RWPE2 (cell line): ENCODE measurements at regions not wholly inside any gene's neighbourhood (a gene's known extent, or its start where the extent isn't known, plus 50 kb on each side); places are given as distances from the start of the nearest gene placed in this dataset.
A peak's percentile ranks its signal among the peaks of the same experiment; 100 is the strongest.

Experiments used
- ATAC-seq: fragments of 200-7000 bp; cut with Tn5 transposase; 3 replicates; pipeline ENCODE4 v1.9.1; 2021; ENCODE audit warnings: low read depth
- DNase-seq: peaks from one replicate; pipeline ENCODE4 v3.0.0-alpha.2; 2020; ENCODE audit warnings: low spot score
- H3K27ac ChIP-seq: fragments of 450-650 bp; 2 replicates; pipeline ENCODE4 v1.5.1; 2017; ENCODE audit warnings: mild to moderate bottlenecking; ENCODE audit not compliant: poor library complexity, severe bottlenecking
- H3K27me3 ChIP-seq: fragments of 250-450 bp; sonication (Bioruptor Pico); 2 replicates; pipeline ENCODE4 v1.5.1; 2021; ENCODE audit warnings: mild to moderate bottlenecking, moderate library complexity; ENCODE audit not compliant: insufficient read depth, poor library complexity, severe bottlenecking
- H3K36me3 ChIP-seq: fragments of 250-450 bp; sonication (Bioruptor Pico); 2 replicates; pipeline ENCODE4 v1.5.1; 2020; ENCODE audit warnings: low read depth, mild to moderate bottlenecking, moderate library complexity
- H3K4me1 ChIP-seq: fragments of 250-450 bp; sonication (Bioruptor Pico); 2 replicates; pipeline ENCODE4 v1.5.1; 2021; ENCODE audit warnings: mild to moderate bottlenecking, moderate library complexity; ENCODE audit not compliant: insufficient read depth, poor library complexity, severe bottlenecking
- H3K4me3 ChIP-seq: fragments of 250-450 bp; sonication (Bioruptor Pico); 2 replicates; pipeline ENCODE4 v1.5.1; 2021; ENCODE audit warnings: mild to moderate bottlenecking, moderate library complexity; ENCODE audit not compliant: severe bottlenecking
- H3K9me3 ChIP-seq: fragments of 250-450 bp; sonication (Bioruptor Pico); 2 replicates; pipeline ENCODE4 v1.5.1; 2021; ENCODE audit warnings: mild to moderate bottlenecking, moderate library complexity; ENCODE audit not compliant: severe bottlenecking
- TF ChIP-seq, protein P1 (sequence below): fragments of 450-650 bp; IDR thresholded peaks from one replicate; pipeline ENCODE4 v1.5.1; 2017; ENCODE audit warnings: mild to moderate bottlenecking, moderate library complexity; ENCODE audit not compliant: poor library complexity, severe bottlenecking

DNA sequence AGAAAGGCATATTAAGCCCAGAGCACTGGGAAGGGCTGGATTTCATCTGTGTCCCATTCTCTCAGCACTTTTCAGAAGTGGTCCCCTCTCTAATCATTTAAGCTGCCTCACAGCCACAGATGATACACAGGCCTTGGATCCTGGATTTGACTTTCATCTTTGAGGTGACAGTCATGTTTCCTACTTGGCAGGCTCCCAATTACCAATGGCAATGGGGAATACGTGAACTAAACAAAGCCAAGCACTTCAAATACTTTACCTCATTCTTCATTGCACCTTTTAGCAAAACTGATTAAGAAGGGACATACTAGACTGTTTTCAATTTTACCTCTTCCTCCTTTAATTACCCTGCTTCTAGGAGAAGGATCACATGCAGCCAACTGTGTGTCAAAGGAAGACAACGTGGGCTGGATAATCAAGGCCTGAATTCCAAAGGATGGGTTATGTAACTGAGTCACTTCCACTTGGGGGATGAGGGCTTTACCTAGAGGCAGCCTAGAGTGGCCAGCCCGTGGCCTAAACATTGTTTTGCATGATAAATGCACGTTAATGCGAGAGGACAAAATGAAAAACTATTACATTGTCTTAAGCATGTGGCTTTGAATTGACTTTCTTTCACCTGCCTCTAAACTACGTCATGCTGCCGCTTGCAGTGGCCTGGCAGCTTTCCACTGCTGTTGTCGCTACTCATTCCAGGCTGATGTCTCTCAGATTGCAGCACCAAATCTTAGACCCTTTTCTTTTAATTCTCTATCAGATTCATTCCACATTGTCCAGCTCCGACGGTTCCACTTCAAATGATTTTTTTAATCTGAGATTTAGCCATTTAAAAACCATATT lies 95.0 kb downstream of the KCTD12 start:
- H3K27me3 ChIP-seq = no peaks in the 10 kb centered on the region
- no peak for DNase-seq

DNA sequence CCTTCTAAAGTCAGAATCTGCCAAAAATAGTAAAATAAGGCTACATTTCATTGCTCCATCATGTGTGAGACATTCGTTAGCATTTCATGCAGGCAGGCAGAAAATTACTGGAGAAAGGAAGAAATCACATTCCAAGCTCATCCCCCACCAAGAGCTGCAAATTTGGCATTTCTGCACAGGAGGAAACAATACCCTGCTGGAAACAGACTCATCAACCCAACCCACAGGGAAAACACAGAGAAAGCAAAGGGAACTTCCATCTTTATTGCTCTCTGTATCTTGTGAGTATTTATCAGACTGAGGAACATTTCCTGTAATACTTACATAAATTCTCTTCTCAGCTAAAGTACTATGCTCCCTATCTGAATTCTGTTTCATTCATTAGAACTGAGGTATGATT lies 95.7 kb downstream of the KCTD12 start:
- Histone ChIP-seq H3K4me3 (no peak overlapping the region), H3K9me3 (no peaks in the 10 kb centered on the region), H3K4me1 (no peaks in the 10 kb centered on the region), H3K36me3 (no peaks in the 10 kb centered on the region), H3K27ac (no peak overlapping the region), H3K27me3 (no peaks in the 10 kb centered on the region)
- TF ChIP-seq, protein P1, sequence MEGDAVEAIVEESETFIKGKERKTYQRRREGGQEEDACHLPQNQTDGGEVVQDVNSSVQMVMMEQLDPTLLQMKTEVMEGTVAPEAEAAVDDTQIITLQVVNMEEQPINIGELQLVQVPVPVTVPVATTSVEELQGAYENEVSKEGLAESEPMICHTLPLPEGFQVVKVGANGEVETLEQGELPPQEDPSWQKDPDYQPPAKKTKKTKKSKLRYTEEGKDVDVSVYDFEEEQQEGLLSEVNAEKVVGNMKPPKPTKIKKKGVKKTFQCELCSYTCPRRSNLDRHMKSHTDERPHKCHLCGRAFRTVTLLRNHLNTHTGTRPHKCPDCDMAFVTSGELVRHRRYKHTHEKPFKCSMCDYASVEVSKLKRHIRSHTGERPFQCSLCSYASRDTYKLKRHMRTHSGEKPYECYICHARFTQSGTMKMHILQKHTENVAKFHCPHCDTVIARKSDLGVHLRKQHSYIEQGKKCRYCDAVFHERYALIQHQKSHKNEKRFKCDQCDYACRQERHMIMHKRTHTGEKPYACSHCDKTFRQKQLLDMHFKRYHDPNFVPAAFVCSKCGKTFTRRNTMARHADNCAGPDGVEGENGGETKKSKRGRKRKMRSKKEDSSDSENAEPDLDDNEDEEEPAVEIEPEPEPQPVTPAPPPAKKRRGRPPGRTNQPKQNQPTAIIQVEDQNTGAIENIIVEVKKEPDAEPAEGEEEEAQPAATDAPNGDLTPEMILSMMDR = no peak
- DNase-seq (no peak), ATAC-seq (no peak)

More for the DNA sequence above, 95.0 kb downstream of the KCTD12 start:
- no peaks in the 10 kb centered on the region for H3K36me3 ChIP-seq
- H3K4me1 ChIP-seq = no peaks in the 10 kb centered on the region
- no peak overlapping the region for H3K4me3 ChIP-seq
- no peak overlapping the region for H3K27ac ChIP-seq
- H3K9me3 ChIP-seq = no peaks in the 10 kb centered on the region
- TF ChIP-seq, protein P1 = no peak
- ATAC-seq = no peak

DNA sequence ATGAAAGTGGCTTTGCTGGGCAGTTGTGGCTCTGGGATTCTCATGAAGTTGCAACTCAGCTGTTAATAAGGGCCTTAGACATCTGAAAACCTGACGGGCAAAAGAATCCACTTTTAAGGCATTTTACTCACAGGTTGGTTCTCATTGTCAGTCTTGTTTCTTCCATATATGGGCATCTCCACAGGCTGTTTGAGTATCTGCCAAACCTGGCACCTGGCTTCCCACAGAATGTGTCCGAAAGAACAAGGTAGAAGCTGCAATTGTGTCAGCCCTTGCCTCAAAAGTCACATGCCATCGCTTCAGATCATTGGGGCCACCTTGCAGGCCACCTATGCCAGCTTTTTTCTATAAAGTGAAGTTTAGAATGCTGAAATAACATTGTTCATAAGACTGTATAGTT lies 102.4 kb downstream of the KCTD12 start:
- DNase-seq = no peak
- TF ChIP-seq, protein P1 = no peak

DNA sequence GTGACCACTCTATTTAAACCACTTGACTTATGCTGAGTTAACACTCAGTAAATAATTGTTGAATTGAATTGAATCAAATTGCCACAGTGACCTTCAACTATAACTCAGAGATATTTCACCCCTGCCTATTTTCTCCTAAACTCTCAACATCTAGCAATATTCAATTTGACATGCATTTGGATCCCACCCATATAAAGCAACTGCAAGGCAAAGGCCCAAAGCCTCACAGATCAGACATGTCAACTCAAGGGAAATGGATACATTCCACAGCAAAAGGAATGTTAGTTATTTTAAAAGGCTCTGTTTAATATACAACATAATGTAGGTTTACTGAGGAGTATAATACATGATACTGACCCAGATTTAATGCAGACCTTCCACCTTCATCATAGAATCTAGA lies 107.4 kb downstream of the KCTD12 start:
- DNase-seq (no peak), ATAC-seq (no peak)
- Histone ChIP-seq H3K27me3 (no peaks in the 10 kb centered on the region), H3K9me3 (no peaks in the 10 kb centered on the region), H3K4me1 (no peaks in the 10 kb centered on the region), H3K4me3 (no peak overlapping the region), H3K27ac (no peak overlapping the region), H3K36me3 (no peaks in the 10 kb centered on the region)
- TF ChIP-seq, protein P1 = no peak

More for the DNA sequence above, 102.4 kb downstream of the KCTD12 start:
- Histone ChIP-seq H3K4me3 (no peak overlapping the region), H3K36me3 (no peaks in the 10 kb centered on the region), H3K9me3 (no peaks in the 10 kb centered on the region), H3K4me1 (no peaks in the 10 kb centered on the region), H3K27ac (no peak overlapping the region), H3K27me3 (no peaks in the 10 kb centered on the region)
- ATAC-seq = peak; percentile 35; the same call in 2 of the 3 replicates

DNA sequence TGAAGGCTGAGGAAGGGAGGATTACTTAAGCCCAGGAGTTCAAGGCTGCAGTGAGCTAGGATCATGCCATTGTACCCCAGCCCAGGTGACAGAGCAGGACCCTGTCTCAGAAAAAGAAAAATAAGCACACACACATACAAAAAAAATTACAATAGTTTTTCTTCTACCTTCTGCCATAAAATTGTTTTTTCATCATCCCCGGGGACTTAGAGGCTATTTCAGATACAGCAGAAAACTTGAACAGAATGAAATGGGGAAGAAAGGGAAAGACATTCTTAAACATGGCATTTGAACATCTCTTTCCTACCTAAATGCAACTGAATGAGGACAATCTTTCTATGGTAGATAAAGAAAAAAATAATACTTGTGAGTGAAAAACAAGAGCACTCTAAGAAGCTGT lies 109.1 kb downstream of the KCTD12 start:
- ATAC-seq = no peak
- TF ChIP-seq, protein P1 = no peak
- Histone ChIP-seq H3K27me3 (no peaks in the 10 kb centered on the region), H3K36me3 (no peaks in the 10 kb centered on the region), H3K4me1 (no peaks in the 10 kb centered on the region), H3K9me3 (no peaks in the 10 kb centered on the region), H3K4me3 (no peak overlapping the region), H3K27ac (no peak overlapping the region)
- no peak for DNase-seq
